RWPE2 (cell line): ENCODE measurements at regions not wholly inside any gene's neighbourhood (a gene's known extent, or its start where the extent isn't known, plus 50 kb on each side); places are given as distances from the start of the nearest gene placed in this dataset.

ENCODE experiments used
- ATAC-seq: fragments of 200-7000 bp; cut with Tn5 transposase; 3 replicates; pipeline ENCODE4 v1.9.1; 2021; ENCODE audit warnings: low read depth
- DNase-seq: peaks from one replicate; pipeline ENCODE4 v3.0.0-alpha.2; 2020; ENCODE audit warnings: low spot score
- H3K27ac ChIP-seq: fragments of 450-650 bp; 2 replicates; pipeline ENCODE4 v1.5.1; 2017; ENCODE audit warnings: mild to moderate bottlenecking; ENCODE audit not compliant: poor library complexity, severe bottlenecking
- H3K27me3 ChIP-seq: fragments of 250-450 bp; sonication (Bioruptor Pico); 2 replicates; pipeline ENCODE4 v1.5.1; 2021; ENCODE audit warnings: mild to moderate bottlenecking, moderate library complexity; ENCODE audit not compliant: insufficient read depth, poor library complexity, severe bottlenecking
- H3K36me3 ChIP-seq: fragments of 250-450 bp; sonication (Bioruptor Pico); 2 replicates; pipeline ENCODE4 v1.5.1; 2020; ENCODE audit warnings: low read depth, mild to moderate bottlenecking, moderate library complexity
- H3K4me1 ChIP-seq: fragments of 250-450 bp; sonication (Bioruptor Pico); 2 replicates; pipeline ENCODE4 v1.5.1; 2021; ENCODE audit warnings: mild to moderate bottlenecking, moderate library complexity; ENCODE audit not compliant: insufficient read depth, poor library complexity, severe bottlenecking
- H3K4me3 ChIP-seq: fragments of 250-450 bp; sonication (Bioruptor Pico); 2 replicates; pipeline ENCODE4 v1.5.1; 2021; ENCODE audit warnings: mild to moderate bottlenecking, moderate library complexity; ENCODE audit not compliant: severe bottlenecking
- H3K9me3 ChIP-seq: fragments of 250-450 bp; sonication (Bioruptor Pico); 2 replicates; pipeline ENCODE4 v1.5.1; 2021; ENCODE audit warnings: mild to moderate bottlenecking, moderate library complexity; ENCODE audit not compliant: severe bottlenecking
- TF ChIP-seq, protein P1 (sequence below): fragments of 450-650 bp; IDR thresholded peaks from one replicate; pipeline ENCODE4 v1.5.1; 2017; ENCODE audit warnings: mild to moderate bottlenecking, moderate library complexity; ENCODE audit not compliant: poor library complexity, severe bottlenecking

DNA sequence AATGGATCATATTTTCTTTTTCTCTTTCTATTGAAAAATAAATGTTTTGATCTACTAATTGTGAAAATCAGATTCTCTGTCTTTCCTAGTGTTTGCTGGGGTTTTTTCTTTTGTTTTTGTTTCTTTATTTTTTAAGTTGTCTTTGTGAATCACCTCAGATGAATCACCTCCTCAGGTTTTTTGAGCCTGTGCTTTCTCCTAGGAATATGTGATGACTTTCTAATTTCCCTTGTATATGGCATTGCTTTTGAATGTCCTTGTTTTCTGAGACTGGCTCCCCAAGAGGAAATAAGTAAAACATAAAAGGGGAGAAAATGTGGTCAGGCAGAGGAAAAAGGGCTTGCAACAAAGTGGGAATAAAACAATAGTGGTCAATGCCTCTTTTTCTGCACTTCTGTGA, 750.0 kb downstream of the ZPLD1 start:
- TF ChIP-seq, protein P1, sequence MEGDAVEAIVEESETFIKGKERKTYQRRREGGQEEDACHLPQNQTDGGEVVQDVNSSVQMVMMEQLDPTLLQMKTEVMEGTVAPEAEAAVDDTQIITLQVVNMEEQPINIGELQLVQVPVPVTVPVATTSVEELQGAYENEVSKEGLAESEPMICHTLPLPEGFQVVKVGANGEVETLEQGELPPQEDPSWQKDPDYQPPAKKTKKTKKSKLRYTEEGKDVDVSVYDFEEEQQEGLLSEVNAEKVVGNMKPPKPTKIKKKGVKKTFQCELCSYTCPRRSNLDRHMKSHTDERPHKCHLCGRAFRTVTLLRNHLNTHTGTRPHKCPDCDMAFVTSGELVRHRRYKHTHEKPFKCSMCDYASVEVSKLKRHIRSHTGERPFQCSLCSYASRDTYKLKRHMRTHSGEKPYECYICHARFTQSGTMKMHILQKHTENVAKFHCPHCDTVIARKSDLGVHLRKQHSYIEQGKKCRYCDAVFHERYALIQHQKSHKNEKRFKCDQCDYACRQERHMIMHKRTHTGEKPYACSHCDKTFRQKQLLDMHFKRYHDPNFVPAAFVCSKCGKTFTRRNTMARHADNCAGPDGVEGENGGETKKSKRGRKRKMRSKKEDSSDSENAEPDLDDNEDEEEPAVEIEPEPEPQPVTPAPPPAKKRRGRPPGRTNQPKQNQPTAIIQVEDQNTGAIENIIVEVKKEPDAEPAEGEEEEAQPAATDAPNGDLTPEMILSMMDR = no peak
- Histone ChIP-seq H3K9me3 (no peaks in the 10 kb centered on the region), H3K36me3 (no peaks in the 10 kb centered on the region), H3K4me3 (no peak overlapping the region), H3K27ac (no peak overlapping the region), H3K4me1 (peaks cover 3% of the 10 kb centered on the region), H3K27me3 (no peaks in the 10 kb centered on the region)
- no peak for ATAC-seq
- DNase-seq = no peak

DNA sequence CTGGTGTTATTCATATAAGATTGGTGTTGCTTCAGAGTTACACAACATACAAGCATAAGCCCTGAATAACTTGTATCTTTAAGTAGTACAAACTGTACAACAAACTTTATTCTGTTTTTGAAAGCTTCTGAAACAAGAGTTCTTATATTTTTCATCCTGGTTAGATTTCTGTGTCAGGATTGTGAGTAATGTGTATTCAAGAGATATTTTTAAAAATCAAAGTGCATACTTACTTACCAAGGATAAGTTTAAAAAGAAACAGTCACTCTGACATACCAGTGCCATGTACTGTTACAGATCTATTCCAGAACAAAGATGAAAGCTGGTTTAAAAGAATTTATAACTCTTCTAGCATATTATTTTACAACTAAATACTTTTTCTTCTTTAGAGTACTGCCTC, 755.1 kb downstream of the ZPLD1 start:
- TF ChIP-seq, protein P1 = no peak
- H3K27me3 ChIP-seq = no peaks in the 10 kb centered on the region
- no peak overlapping the region for H3K27ac ChIP-seq
- H3K9me3 ChIP-seq = no peaks in the 10 kb centered on the region
- no peaks in the 10 kb centered on the region for H3K4me1 ChIP-seq
- H3K4me3 ChIP-seq = no peak overlapping the region
- ATAC-seq = no peak
- H3K36me3 ChIP-seq = no peaks in the 10 kb centered on the region
- DNase-seq = no peak

DNA sequence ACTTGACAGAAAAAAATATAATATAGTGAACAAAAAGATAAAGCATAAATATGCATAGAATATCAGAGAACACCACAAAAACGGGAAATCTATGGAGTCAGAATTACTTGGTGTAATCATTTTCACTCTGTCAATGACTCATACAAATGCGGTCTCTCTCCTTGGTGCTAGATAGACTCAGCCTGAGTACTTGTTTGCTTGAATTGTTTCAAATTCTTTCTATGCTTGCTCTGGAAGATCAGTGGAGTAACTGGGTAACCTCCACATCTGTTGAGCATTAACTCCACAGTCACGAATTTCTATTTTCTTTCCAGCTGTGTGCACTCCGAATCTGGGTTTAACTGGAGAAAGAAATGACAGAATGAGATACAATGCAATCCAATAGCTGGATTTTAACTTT, 760.4 kb downstream of the ZPLD1 start:
- Histone ChIP-seq H3K27ac (no peak overlapping the region), H3K4me1 (no peaks in the 10 kb centered on the region), H3K4me3 (no peak overlapping the region), H3K9me3 (no peaks in the 10 kb centered on the region), H3K27me3 (no peaks in the 10 kb centered on the region), H3K36me3 (no peaks in the 10 kb centered on the region)
- TF ChIP-seq, protein P1 = no peak
- ATAC-seq (0 out of 3 replicates have a peak, but pooled peaks have one; percentile 36), DNase-seq (no peak)

DNA sequence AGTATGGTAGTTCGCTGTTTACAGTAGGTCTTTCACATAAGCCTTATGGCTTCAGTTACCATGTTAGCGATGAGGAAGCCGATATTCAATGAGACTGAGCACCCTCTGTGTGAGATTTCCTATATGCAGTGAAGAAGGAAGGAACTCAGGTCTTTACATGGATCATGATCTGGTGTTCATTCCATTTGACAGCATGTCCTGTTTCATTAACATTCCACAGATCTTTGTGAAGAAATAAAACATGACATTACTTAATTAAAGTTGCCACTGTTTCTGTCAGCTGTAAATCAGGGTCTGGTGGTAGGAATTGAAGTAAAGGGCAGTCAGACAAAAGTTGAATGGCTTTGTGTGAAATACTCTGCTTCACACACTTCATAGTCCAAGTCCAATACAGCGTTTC, 768.6 kb downstream of the ZPLD1 start:
- no peak for DNase-seq
- Histone ChIP-seq H3K4me3 (no peak overlapping the region), H3K27me3 (no peaks in the 10 kb centered on the region), H3K27ac (no peak overlapping the region), H3K9me3 (no peaks in the 10 kb centered on the region), H3K4me1 (no peaks in the 10 kb centered on the region), H3K36me3 (no peaks in the 10 kb centered on the region)
- TF ChIP-seq, protein P1 = no peak
- ATAC-seq = no peak

DNA sequence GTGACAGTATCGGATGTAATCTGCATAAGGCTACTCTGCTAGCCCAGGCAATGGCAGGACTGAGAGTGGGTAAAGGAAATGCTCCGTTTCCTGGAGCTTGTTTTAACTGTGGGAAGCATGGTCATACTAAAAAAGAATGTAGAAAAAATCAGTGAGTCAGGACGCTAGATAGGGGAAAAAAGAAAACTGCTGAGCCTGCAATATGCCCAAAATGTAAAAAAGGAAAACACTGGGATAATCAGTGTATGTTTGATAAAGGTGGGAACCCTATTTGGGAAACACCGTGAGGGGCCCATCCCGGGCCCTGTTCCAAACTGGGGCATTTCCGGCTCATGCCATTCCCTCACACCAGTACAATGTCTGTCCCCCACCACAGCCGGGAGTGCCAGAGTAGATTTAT, 775.8 kb downstream of the ZPLD1 start:
- H3K27ac ChIP-seq = no peak overlapping the region
- no peaks in the 10 kb centered on the region for H3K9me3 ChIP-seq
- no peaks in the 10 kb centered on the region for H3K36me3 ChIP-seq
- TF ChIP-seq, protein P1 = no peak
- no peaks in the 10 kb centered on the region for H3K4me1 ChIP-seq
- H3K4me3 ChIP-seq = no peak overlapping the region
- DNase-seq = no peak
- no peaks in the 10 kb centered on the region for H3K27me3 ChIP-seq
- ATAC-seq = no peak
